Stimulated activated CD8-positive, alpha-beta memory T cell treated with anti-CD3 and anti-CD28 coated beads, Interleukin-12 subunit alpha, Interleukin-12 subunit beta, amount 100 ng/mL, for 1 hour (primary cell): ENCODE measurements at regions not wholly inside any gene's neighbourhood (a gene's known extent, or its start where the extent isn't known, plus 50 kb on each side); places are given as distances from the start of the nearest gene placed in this dataset.
"Not testable (repeated sequence)": the region's sequence is repeated elsewhere in the genome, so short reads cannot be mapped to it uniquely, and the experiment has no call there.

Experiments used
- DNase-seq: peaks from one replicate; pipeline ENCODE4 v3.0.0-alpha.2; 2020; ENCODE audit warnings: low read depth

- DNase-seq: not testable (repeated sequence)
These were observed 110.9 kb upstream of the HAND1 start for GRCh38 chr5:154588833-154589425.

- no peak for DNase-seq
These were observed 110.2 kb upstream of the HAND1 start for GRCh38 chr5:154588091-154588774.

GRCh38 chr5:154587123-154588026, 109.3 kb upstream of the HAND1 start:
- DNase-seq: no peak

GRCh38 chr5:154583671-154584177, 105.7 kb upstream of the HAND1 start:
- DNase-seq: no peak

- DNase-seq: no peak
These were observed 102.4 kb upstream of the HAND1 start for GRCh38 chr5:154580422-154580821.

GRCh38 chr5:154577416-154577815, 99.4 kb upstream of the HAND1 start:
- no peak for DNase-seq

GRCh38 chr5:154576429-154576806, 98.4 kb upstream of the HAND1 start:
- DNase-seq: no peak

GRCh38 chr5:154575546-154576428, 97.8 kb upstream of the HAND1 start:
- DNase-seq: no peak

- DNase-seq: no peak
These were observed 95.0 kb upstream of the HAND1 start for GRCh38 chr5:154573011-154573410.

- DNase-seq: no peak
These were observed 93.5 kb upstream of the HAND1 start for GRCh38 chr5:154571325-154572035.

GRCh38 chr5:154570572-154571324, 92.7 kb upstream of the HAND1 start:
- no peak for DNase-seq

- no peak for DNase-seq
These were observed 90.6 kb upstream of the HAND1 start for GRCh38 chr5:154568589-154568988.

GRCh38 chr5:154567155-154567554, 89.1 kb upstream of the HAND1 start:
- DNase-seq: no peak

GRCh38 chr5:154566146-154566680, 88.2 kb upstream of the HAND1 start:
- no peak for DNase-seq

- no peak for DNase-seq
These were observed 87.1 kb upstream of the HAND1 start for GRCh38 chr5:154565123-154565522.

GRCh38 chr5:154562244-154562880, 84.3 kb upstream of the HAND1 start:
- no peak for DNase-seq

GRCh38 chr5:154559398-154560276, 81.6 kb upstream of the HAND1 start:
- DNase-seq: no peak

GRCh38 chr5:154557548-154557947, 79.5 kb upstream of the HAND1 start:
- no peak for DNase-seq

GRCh38 chr5:154547551-154547950, 69.5 kb upstream of the HAND1 start:
- no peak for DNase-seq
